HepG2 (cell line): ENCODE measurements at regions not wholly inside any gene's neighbourhood (a gene's known extent, or its start where the extent isn't known, plus 50 kb on each side); places are given as distances from the start of the nearest gene placed in this dataset.
A peak's percentile ranks its signal among the peaks of the same experiment; 100 is the strongest.

Experiments used
- ATAC-seq: fragments of 200-7000 bp; cut with Tn5 transposase; 3 replicates; pipeline ENCODE4 v1.9.1; 2020; ENCODE audit warnings: mild to moderate bottlenecking, moderate library complexity
- BruUV-seq: library from RNA; stranded (reverse); fragments of 400-500 nt; replicated peaks from 2 replicates; lab custom pipeline; 2021; lab: Mats Ljungman, UMichigan
- CTCF ChIA-PET: fragments of 300-600 bp; formaldehyde crosslinking; extraction: SDS; loops from one replicate; lab custom pipeline; 2021; ENCODE audit warnings: low total read pairs, inconsistent platforms, low intra/inter-chr PET ratio; lab: Yijun Ruan, JAX
- POLR2A ChIA-PET: fragments of 350-600 bp; sonication (Branson Sonifier 250); formaldehyde crosslinking; loops from one replicate; lab custom pipeline; 2020; ENCODE audit warnings: antibody characterized with exemption, inconsistent platforms; lab: Yijun Ruan, JAX
- DNase-seq: peaks from one replicate; pipeline ENCODE4 v3.0.0-alpha.2; 2015; ENCODE audit warnings: low spot score
- FAIRE-seq: peaks from 3 replicates; lab custom pipeline; 2011; peaks lifted over from hg19 to GRCh38; lab: Jason Lieb, UNC
- H2AFZ ChIP-seq: one replicate; pipeline ENCODE4 v1.6.1; 2011; ENCODE audit warnings: low read length, inconsistent platforms
- H3K27ac ChIP-seq: fragments of 300-600 bp; 3 replicates; pipeline ENCODE4 v1.8.0; 2011; ENCODE audit warnings: mixed run types, mild to moderate bottlenecking, mixed read lengths, low read length, inconsistent platforms; ENCODE audit not compliant: insufficient read depth; ENCODE audit errors: extremely low read length
- H3K27me3 ChIP-seq, 2 experiments: fragments of 200-600 bp in 1 of 2; 2 replicates in 1 of 2; 3 replicates in 1 of 2; pipeline versions ENCODE4 v1.6.0 to v1.8.0; 2011; ENCODE audit warnings: low read length in 2 of 2, mild to moderate bottlenecking in 2 of 2, moderate library complexity in 2 of 2, inconsistent platforms in 1 of 2; ENCODE audit not compliant: insufficient read depth in 2 of 2, control insufficient read depth in 1 of 2
- H3K36me3 ChIP-seq, 2 experiments: fragments of 200-600 bp in 1 of 2; replicated peaks in 1 of 2; 2 replicates in 1 of 2; 3 replicates in 1 of 2; pipeline versions ENCODE4 v1.5.1 to v1.8.0; 2011; ENCODE audit warnings: low read length in 2 of 2, inconsistent platforms in 1 of 2; ENCODE audit not compliant: insufficient read depth in 2 of 2, control insufficient read depth in 1 of 2
- H3K4me1 ChIP-seq: 2 replicates; pipeline ENCODE4 v1.5.1; 2012; ENCODE audit warnings: low read length, inconsistent platforms; ENCODE audit not compliant: insufficient read depth
- H3K4me2 ChIP-seq: 2 replicates; pipeline ENCODE4 v1.6.0; 2011; ENCODE audit warnings: low read depth, low read length, inconsistent platforms
- H3K4me3 ChIP-seq, 3 experiments: fragments of 200-600 bp in 1 of 3; sonication (generic), shearing (Covaris generic) in 1 of 3; replicated peaks in 1 of 3; 2 replicates each; pipeline ENCODE4 v1.5.1; 2011 to 2016; ENCODE audit warnings: low read length in 3 of 3, inconsistent platforms in 2 of 3, low read depth in 2 of 3, mild to moderate bottlenecking in 2 of 3, control low read depth in 1 of 3, mixed read lengths in 1 of 3; ENCODE audit not compliant: insufficient read depth in 1 of 3
- H3K79me2 ChIP-seq: one replicate; pipeline ENCODE4 v1.6.1; 2011; ENCODE audit warnings: low read length, inconsistent platforms; ENCODE audit not compliant: insufficient read depth
- H3K9ac ChIP-seq: 2 replicates; pipeline ENCODE4 v1.6.0; 2011; ENCODE audit warnings: mild to moderate bottlenecking, low read depth, low read length, inconsistent platforms; ENCODE audit not compliant: insufficient read depth
- H3K9me3 ChIP-seq: 2 replicates; pipeline ENCODE4 v1.5.1; 2012; ENCODE audit warnings: mild to moderate bottlenecking, low read length
- H4K20me1 ChIP-seq: 2 replicates; pipeline ENCODE4 v1.6.0; 2011; ENCODE audit warnings: inconsistent platforms, mild to moderate bottlenecking, low read length, moderate library complexity; ENCODE audit not compliant: insufficient read depth
- BORCS8-MEF2B ChIP-seq: sonication (generic); formaldehyde crosslinking; IDR thresholded peaks from 2 replicates; pipeline ENCODE4 v1.8.0; 2022; ENCODE audit warnings: mild to moderate bottlenecking, missing genetic modification reagents
- BRCA1 ChIP-seq: sonication (generic); formaldehyde crosslinking; IDR thresholded peaks from 2 replicates; pipeline ENCODE4 v1.4.0; 2020; ENCODE audit warnings: missing genetic modification reagents
- CBX1 ChIP-seq: IDR thresholded peaks from one replicate; pipeline ENCODE4 v1.6.1; 2016; ENCODE audit warnings: antibody characterized with exemption, low read depth
- MAFF ChIP-seq: IDR thresholded peaks from 2 replicates; pipeline ENCODE4 v1.6.1; 2011; ENCODE audit warnings: low read depth, low read length, improper control_type of control experiment
- MAFK ChIP-seq, 2 experiments: IDR thresholded peaks in 1 of 2; conservative IDR thresholded peaks in 1 of 2; 2 replicates each; pipeline ENCODE4 v1.6.1; 2011; ENCODE audit warnings: improper control_type of control experiment in 2 of 2, low read length in 2 of 2
- STAT5B ChIP-seq: sonication (generic); formaldehyde crosslinking; IDR thresholded peaks from 2 replicates; pipeline ENCODE4 v1.4.0; 2020; ENCODE audit warnings: missing genetic modification reagents
- ZBTB8A ChIP-seq: sonication (generic); formaldehyde crosslinking; IDR thresholded peaks from 2 replicates; pipeline ENCODE4 v1.4.0; 2020; ENCODE audit warnings: mild to moderate bottlenecking, low read depth, missing genetic modification reagents, borderline replicate concordance
- ZNF496 ChIP-seq: sonication (generic); formaldehyde crosslinking; IDR thresholded peaks from 2 replicates; pipeline ENCODE4 v1.8.1; 2023; ENCODE audit warnings: mild to moderate bottlenecking, moderate library complexity, missing genetic modification reagents; ENCODE audit not compliant: insufficient replicate concordance
- ZNF567 ChIP-seq: sonication (generic); formaldehyde crosslinking; IDR thresholded peaks from 2 replicates; pipeline ENCODE4 v1.8.1; 2023; ENCODE audit warnings: mild to moderate bottlenecking, missing genetic modification reagents, borderline replicate concordance
- WGBS: methylation state at CpG from one replicate; pipeline ENCODE4 v1.1.6; 2017; ENCODE audit warnings: low lambda C conversion rate; 5-methylcytosine and 5-hydroxymethylcytosine counted together
- in situ Hi-C: cut with HindIII; loops from 2 replicates; pipeline ENCODE4 v1.10.0; 2017; ENCODE audit warnings: low pct_unique_long_range_greater_than_20kb; ENCODE audit not compliant: extremely low pct_ligation_motif_present
- intact Hi-C: fragments of 100-400 bp; cut with micrococcal nuclease; formaldehyde crosslinking; loops from one replicate; pipeline ENCODE4 v1.10.0; 2022; ENCODE audit not compliant: unreplicated experiment
- TF ChIP-seq, protein P1 (sequence below): sonication (generic); formaldehyde crosslinking; conservative IDR thresholded peaks from 2 replicates; pipeline ENCODE4 v1.8.0; 2022; ENCODE audit warnings: missing genetic modification reagents
- TF ChIP-seq, protein P2 (sequence below): sonication (generic); formaldehyde crosslinking; IDR thresholded peaks from 2 replicates; pipeline ENCODE4 v1.4.0; 2020; ENCODE audit warnings: missing genetic modification reagents
- TF ChIP-seq, protein P3 (sequence below): sonication (generic); formaldehyde crosslinking; IDR thresholded peaks from 2 replicates; pipeline ENCODE4 v1.9.0; 2021; ENCODE audit warnings: missing genetic modification reagents, mild to moderate bottlenecking, borderline replicate concordance

DNA sequence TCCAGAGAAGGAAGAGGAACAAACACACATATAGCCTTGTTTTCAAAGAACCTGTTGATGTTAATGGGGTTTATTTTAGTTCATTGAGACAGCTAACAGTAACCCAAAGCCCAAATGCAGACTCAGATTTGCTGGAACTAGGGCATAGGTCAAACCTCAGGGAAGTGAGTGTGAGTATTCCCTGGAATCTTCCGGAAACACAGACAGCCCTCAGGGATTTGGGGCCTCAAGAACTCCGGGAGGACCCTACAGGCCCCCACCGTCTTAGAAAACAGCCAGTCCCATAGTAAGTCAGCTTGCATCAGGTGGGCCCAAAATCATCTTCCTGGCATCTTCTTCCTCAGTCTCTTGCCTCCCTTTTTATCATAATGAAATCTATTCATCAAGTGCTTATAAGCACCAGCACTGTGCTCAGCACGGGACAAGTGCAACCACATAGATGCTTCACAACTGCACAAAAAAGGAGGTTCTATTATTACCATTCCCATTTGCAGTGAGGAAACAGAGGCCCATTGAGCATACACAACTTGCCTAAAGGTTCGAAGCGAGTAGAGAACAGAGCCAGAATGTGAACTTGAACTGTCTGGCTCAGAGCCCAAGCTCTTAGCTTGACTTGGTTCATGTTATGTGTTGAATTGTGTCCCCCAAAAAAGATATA lies 50.2 kb upstream of the BCL11A start (continued):
- TF ChIP-seq, protein P1, sequence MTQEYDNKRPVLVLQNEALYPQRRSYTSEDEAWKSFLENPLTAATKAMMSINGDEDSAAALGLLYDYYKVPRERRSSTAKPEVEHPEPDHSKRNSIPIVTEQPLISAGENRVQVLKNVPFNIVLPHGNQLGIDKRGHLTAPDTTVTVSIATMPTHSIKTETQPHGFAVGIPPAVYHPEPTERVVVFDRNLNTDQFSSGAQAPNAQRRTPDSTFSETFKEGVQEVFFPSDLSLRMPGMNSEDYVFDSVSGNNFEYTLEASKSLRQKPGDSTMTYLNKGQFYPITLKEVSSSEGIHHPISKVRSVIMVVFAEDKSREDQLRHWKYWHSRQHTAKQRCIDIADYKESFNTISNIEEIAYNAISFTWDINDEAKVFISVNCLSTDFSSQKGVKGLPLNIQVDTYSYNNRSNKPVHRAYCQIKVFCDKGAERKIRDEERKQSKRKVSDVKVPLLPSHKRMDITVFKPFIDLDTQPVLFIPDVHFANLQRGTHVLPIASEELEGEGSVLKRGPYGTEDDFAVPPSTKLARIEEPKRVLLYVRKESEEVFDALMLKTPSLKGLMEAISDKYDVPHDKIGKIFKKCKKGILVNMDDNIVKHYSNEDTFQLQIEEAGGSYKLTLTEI (CRISPR knock-in tag), result no peak
- TF ChIP-seq, protein P2, sequence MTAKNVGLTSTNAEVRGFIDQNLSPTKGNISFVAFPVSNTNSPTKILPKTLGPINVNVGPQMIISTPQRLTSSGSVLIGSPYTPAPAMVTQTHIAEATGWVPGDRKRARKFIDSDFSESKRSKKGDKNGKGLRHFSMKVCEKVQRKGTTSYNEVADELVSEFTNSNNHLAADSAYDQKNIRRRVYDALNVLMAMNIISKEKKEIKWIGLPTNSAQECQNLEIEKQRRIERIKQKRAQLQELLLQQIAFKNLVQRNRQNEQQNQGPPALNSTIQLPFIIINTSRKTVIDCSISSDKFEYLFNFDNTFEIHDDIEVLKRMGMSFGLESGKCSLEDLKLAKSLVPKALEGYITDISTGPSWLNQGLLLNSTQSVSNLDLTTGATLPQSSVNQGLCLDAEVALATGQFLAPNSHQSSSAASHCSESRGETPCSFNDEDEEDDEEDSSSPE (CRISPR knock-in tag), result no peak
- TF ChIP-seq ZBTB8A (CRISPR knock-in tag) (no peak), CBX1 (no peak), STAT5B (CRISPR knock-in tag) (no peak), ZNF496 (CRISPR knock-in tag) (no peak), BORCS8-MEF2B (CRISPR knock-in tag) (no peak), ZNF567 (CRISPR knock-in tag) (no peak)

DNA sequence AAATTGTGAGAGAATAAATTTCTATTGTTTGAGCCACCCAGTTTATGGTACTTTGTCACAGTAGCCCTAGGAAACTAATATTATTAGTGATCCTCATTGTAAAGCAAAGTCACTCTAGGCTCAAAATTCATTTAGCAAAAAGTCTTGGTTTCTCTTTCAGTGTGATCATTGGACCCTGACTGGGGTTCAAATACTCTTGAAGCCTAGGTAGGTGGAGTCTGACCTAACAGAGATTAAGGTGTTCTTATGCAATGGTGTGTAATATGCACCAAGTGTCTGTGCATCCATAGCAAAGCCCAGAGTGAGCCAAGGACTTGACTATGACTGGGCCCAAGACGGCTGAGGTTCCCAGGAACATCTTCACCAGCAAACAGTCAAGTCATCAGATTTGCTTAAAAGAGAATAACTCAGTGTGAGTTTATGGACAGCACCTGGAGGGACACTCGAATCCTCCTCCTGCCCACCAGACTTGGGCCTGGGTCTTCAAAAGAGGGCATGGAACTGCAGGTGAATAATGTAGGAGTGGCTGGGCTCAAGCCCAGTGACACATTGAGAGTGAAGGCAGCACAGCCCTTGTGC lies 51.1 kb upstream of the BCL11A start:
- H4K20me1 ChIP-seq, result no peaks in the 10 kb centered on the region
- DNase-seq, result no peak
- H3K4me1 ChIP-seq, result no peaks in the 10 kb centered on the region
- intact Hi-C loops (no loop called here), in situ Hi-C loops (no loop called here)
- ChIA-PET POLR2A (no interaction called here), CTCF (no interaction called here)
- H3K9me3 ChIP-seq, result no peaks in the 10 kb centered on the region
- H2AFZ ChIP-seq, result no peak overlapping the region
- no peak for ATAC-seq
- no peaks in the 10 kb centered on the region for H3K36me3 ChIP-seq
- no peak overlapping the region for H3K4me2 ChIP-seq
- no peak overlapping the region for H3K4me3 ChIP-seq
- no peaks in the 10 kb centered on the region for H3K79me2 ChIP-seq
- BruUV-seq, result no TSS peak
- TF ChIP-seq, protein P3, sequence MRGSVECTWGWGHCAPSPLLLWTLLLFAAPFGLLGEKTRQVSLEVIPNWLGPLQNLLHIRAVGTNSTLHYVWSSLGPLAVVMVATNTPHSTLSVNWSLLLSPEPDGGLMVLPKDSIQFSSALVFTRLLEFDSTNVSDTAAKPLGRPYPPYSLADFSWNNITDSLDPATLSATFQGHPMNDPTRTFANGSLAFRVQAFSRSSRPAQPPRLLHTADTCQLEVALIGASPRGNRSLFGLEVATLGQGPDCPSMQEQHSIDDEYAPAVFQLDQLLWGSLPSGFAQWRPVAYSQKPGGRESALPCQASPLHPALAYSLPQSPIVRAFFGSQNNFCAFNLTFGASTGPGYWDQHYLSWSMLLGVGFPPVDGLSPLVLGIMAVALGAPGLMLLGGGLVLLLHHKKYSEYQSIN (CRISPR knock-in tag), result no peak
- TF ChIP-seq MAFK (conservative IDR thresholded peaks at IDR 0.05 in 1 of 2, IDR thresholded peaks at IDR 0.05 in 1 of 2; ENCODE audit: low read length in 2 of 2) (peak; percentile 73 to 78), MAFF (peak; percentile 60), BRCA1 (CRISPR knock-in tag) (no peak)
- peaks cover 0 to 31% of the 10 kb centered on the region in 2 experiments; a peak in 2 of 5 replicates for H3K27me3 ChIP-seq
- no peak for FAIRE-seq
- no peak overlapping the region for H3K9ac ChIP-seq
- 18% methylated on average over 2 of the region's 2 CpGs for WGBS
- no peak overlapping the region for H3K27ac ChIP-seq
